ENCODE measurements at regions not wholly inside any gene's neighbourhood (a gene's known extent, or its start where the extent isn't known, plus 50 kb on each side); places are given as distances from the start of the nearest gene placed in this dataset.

GRCh38 chr5:84628918-84629317 lies 244.2 kb upstream of the EDIL3 start (continued):
- TF ChIP-seq YY1 (IDR thresholded peaks at IDR 0.05; ENCODE audit: extremely low read depth, insufficient replicate concordance, low read depth, low read length) (no peak), POLR2A (IDR thresholded peaks at IDR 0.05; ENCODE audit: borderline replicate concordance, extremely low read depth, insufficient read depth, insufficient read length) (no peak), EZH2phosphoT487 (IDR thresholded peaks at IDR 0.05; ENCODE audit: borderline replicate concordance) (no peak), JUND (IDR thresholded peaks at IDR 0.05) (no peak)

- DNase-seq (ENCODE audit: low read depth, low spot score), result no peak
- Histone ChIP-seq H3K27me3 (ENCODE audit: insufficient read depth, low read length) (no peaks in the 10 kb centered on the region), H3K9me2 (ENCODE audit: insufficient read depth) (no peaks in the 10 kb centered on the region), H3K36me3 (ENCODE audit: control insufficient read depth in 1 of 2, insufficient read depth in 2 of 2, low read length in 2 of 2) (no peaks in the 10 kb centered on the region), H4K20me1 (ENCODE audit: insufficient read depth) (no peaks in the 10 kb centered on the region), H3K9me3 (ENCODE audit: control insufficient read depth in 1 of 2, insufficient read depth in 1 of 2, low read depth in 1 of 2, low read length in 2 of 2) (no peaks in the 10 kb centered on the region), H3K4me3 (replicated peaks in 1 of 2; ENCODE audit: low read depth in 1 of 2, low read length in 2 of 2) (no peak overlapping the region), H3K27ac (ENCODE audit: low read depth, low read length) (no peak overlapping the region), H2AFZ (ENCODE audit: low read depth, low read length, poor library complexity, severe bottlenecking) (no peak overlapping the region), H3K4me1 (ENCODE audit: control insufficient read depth in 1 of 2, insufficient read depth in 2 of 2, low read length in 2 of 2) (no peaks in the 10 kb centered on the region), H3K79me2 (ENCODE audit: insufficient read depth, low read length) (no peaks in the 10 kb centered on the region), H3K4me2 (ENCODE audit: low read length) (no peak overlapping the region), H3K9ac (ENCODE audit: low read length) (no peak overlapping the region)
- no peak for ATAC-seq
- RAD21 ChIA-PET (ENCODE audit: low non-redundant PET in 1 of 2, low total read pairs in 2 of 2, uncharacterized antibody in 2 of 2, unreplicated experiment in 2 of 2), result no interaction called here
- BruUV-seq (replicated peaks), result no TSS peak
- intact Hi-C loops (cut with micrococcal nuclease), result no loop called here
- POLR2A ChIA-PET, result no interaction called here
- CTCF ChIA-PET, result no interaction called here
- no peak for TF ChIP-seq CEBPB (IDR thresholded peaks at IDR 0.05; ENCODE audit: low read depth)
- TF ChIP-seq TCF7L2 (IDR thresholded peaks at IDR 0.05; ENCODE audit: borderline replicate concordance, extremely low read depth, insufficient read depth, insufficient read length), result no peak
- no peak for TF ChIP-seq YY1 (IDR thresholded peaks at IDR 0.05; ENCODE audit: extremely low read depth, insufficient replicate concordance, low read depth, low read length)
- TF ChIP-seq ELF1 (IDR thresholded peaks at IDR 0.05; ENCODE audit: borderline replicate concordance, low read depth), result no peak
- TF ChIP-seq MAX (IDR thresholded peaks at IDR 0.05), result no peak
- TF ChIP-seq CBX3 (IDR thresholded peaks at IDR 0.05; ENCODE audit: low read depth), result no peak
- no peak for TF ChIP-seq ZNF274 (IDR thresholded peaks at IDR 0.05; ENCODE audit: low read depth, low read length)
- TF ChIP-seq ZBTB33 (IDR thresholded peaks at IDR 0.05; ENCODE audit: extremely low read depth, insufficient replicate concordance, low read length), result no peak
- no peak for TF ChIP-seq EZH2 (IDR thresholded peaks at IDR 0.05)
- TF ChIP-seq EGR1 (IDR thresholded peaks at IDR 0.05; ENCODE audit: low read depth), result no peak
- no peak for TF ChIP-seq SIN3A (IDR thresholded peaks at IDR 0.05; ENCODE audit: low read depth)
- TF ChIP-seq ZFX (IDR thresholded peaks at IDR 0.05), result no peak
- TF ChIP-seq EZH2phosphoT487 (IDR thresholded peaks at IDR 0.05; ENCODE audit: borderline replicate concordance), result no peak
- TF ChIP-seq ATF3 (IDR thresholded peaks at IDR 0.05), result no peak
- TF ChIP-seq SRF (IDR thresholded peaks at IDR 0.05; ENCODE audit: low read depth), result no peak
- TF ChIP-seq CTCF (IDR thresholded peaks at IDR 0.05 in 2 of 3, conservative IDR thresholded peaks at IDR 0.05 in 1 of 3; ENCODE audit: borderline replicate concordance in 1 of 3, insufficient read depth in 1 of 3, low read depth in 2 of 3, low read length in 2 of 3), result no peak
Observed at GRCh38 chr5:84623019-84623418, 238.3 kb upstream of the EDIL3 start.

Data from HCT116 (cell line).